Coronary artery (tissue), 2 donors: ENCODE measurements at regions not wholly inside any gene's neighbourhood (a gene's known extent, or its start where the extent isn't known, plus 50 kb on each side); places are given as distances from the start of the nearest gene placed in this dataset.

ENCODE experiments used
- DNase-seq: peaks from one replicate; pipeline ENCODE4 v3.0.0-alpha.2; 2017; ENCODE audit warnings: low spot score
- H3K27ac ChIP-seq, 2 donors: fragments of 200-600 bp; sonication (generic); one replicate each; pipeline ENCODE4 v1.5.1; 2016 to 2019
- H3K4me3 ChIP-seq: fragments of 200-600 bp; sonication (generic); 2 replicates; pipeline ENCODE4 v1.5.1; 2016; ENCODE audit warnings: mild to moderate bottlenecking, moderate library complexity
- CTCF ChIP-seq: fragments of 200-600 bp; sonication (generic); IDR thresholded peaks from one replicate; pipeline ENCODE4 v1.5.1; 2019; ENCODE audit warnings: antibody characterized with exemption

- no peak for TF ChIP-seq CTCF
- Histone ChIP-seq H3K27ac (no peak overlapping the region), H3K4me3 (no peak overlapping the region)
- DNase-seq: no peak
These were observed 435.7 kb upstream of the CADM1 start for GRCh38 chr11:115939731-115940421.

- no peak for TF ChIP-seq CTCF
- no peak for DNase-seq
- Histone ChIP-seq H3K4me3 (no peak overlapping the region), H3K27ac (no peak overlapping the region)
These were observed 435.0 kb upstream of the CADM1 start for GRCh38 chr11:115939104-115939730.

GRCh38 chr11:115933564-115933963, 429.3 kb upstream of the CADM1 start:
- TF ChIP-seq CTCF: no peak
- Histone ChIP-seq H3K27ac (no peak overlapping the region), H3K4me3 (no peak overlapping the region)
- no peak for DNase-seq

GRCh38 chr11:115931548-115932083, 427.4 kb upstream of the CADM1 start:
- TF ChIP-seq CTCF: no peak
- H3K27ac ChIP-seq: no peak overlapping the region
- no peak overlapping the region for H3K4me3 ChIP-seq
- DNase-seq: no peak

- no peak for TF ChIP-seq CTCF
- DNase-seq: no peak
- no peak overlapping the region for H3K27ac ChIP-seq
- H3K4me3 ChIP-seq: no peak overlapping the region
These were observed 426.8 kb upstream of the CADM1 start for GRCh38 chr11:115930886-115931547.

GRCh38 chr11:115930291-115930690, 426.1 kb upstream of the CADM1 start:
- DNase-seq: no peak
- Histone ChIP-seq H3K4me3 (no peak overlapping the region), H3K27ac (no peak overlapping the region)
- TF ChIP-seq CTCF: no peak
